H7 (cell line): ENCODE measurements at regions not wholly inside any gene's neighbourhood (a gene's known extent, or its start where the extent isn't known, plus 50 kb on each side); places are given as distances from the start of the nearest gene placed in this dataset.
A peak's percentile ranks its signal among the peaks of the same experiment; 100 is the strongest.

Source experiments
- DNase-seq: peaks from one replicate; pipeline ENCODE4 v3.0.0; 2012
- H3K27me3 ChIP-seq: 2 replicates; pipeline ENCODE4 v1.6.0; 2011; ENCODE audit warnings: mild to moderate bottlenecking, low read length; ENCODE audit not compliant: control insufficient read depth, insufficient read depth
- H3K36me3 ChIP-seq: replicated peaks from 2 replicates; pipeline ENCODE4 v1.5.1; 2011; ENCODE audit warnings: low read length; ENCODE audit not compliant: control insufficient read depth, insufficient read depth
- H3K4me3 ChIP-seq: 2 replicates; pipeline ENCODE4 v1.5.1; 2011; ENCODE audit warnings: low read depth, mild to moderate bottlenecking, control low read depth, low read length, moderate library complexity; ENCODE audit not compliant: insufficient read depth

DNA sequence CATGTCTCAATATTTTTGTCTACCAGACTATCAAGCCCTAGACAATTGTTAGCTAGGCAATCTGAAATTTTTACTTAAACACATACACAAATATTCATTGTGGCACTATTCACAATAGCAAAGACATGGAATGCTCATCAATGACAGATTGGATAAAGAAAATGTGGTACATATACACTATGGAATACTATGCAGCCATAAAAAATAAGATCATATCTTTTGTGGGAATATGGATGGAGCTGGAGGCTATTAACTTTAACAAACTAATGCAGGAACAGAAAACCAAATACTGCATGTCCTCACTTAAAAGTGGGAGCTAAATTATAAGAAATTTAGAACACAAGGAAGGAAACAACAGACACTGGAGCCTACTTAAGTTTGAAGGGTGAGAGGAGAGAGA, 288.6 kb upstream of the MIR17HG start:
- no peak overlapping the region for H3K4me3 ChIP-seq
- H3K36me3 ChIP-seq, result no peaks in the 10 kb centered on the region
- no peak for DNase-seq
- no peaks in the 10 kb centered on the region for H3K27me3 ChIP-seq

DNA sequence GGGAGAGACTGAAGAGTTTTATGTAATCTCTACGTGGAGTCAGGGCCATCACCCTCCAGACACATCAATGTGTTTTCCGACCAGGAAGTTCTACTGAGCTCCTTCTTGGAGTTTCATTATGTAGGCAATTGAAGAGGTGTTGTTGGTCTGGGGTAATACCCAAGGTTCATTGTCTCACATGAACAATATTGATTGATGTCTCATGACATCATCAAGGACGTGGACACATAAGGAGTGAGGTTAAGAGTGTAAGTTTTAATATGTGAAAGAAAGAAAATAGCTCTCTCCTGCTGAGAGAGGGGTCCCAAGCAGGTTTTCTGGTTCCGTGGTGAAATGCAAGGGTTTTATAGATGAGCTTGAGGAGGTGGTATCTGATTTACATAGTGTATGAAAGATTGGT, 280.7 kb upstream of the MIR17HG start:
- no peaks in the 10 kb centered on the region for H3K36me3 ChIP-seq
- DNase-seq, result no peak
- no peaks in the 10 kb centered on the region for H3K27me3 ChIP-seq
- H3K4me3 ChIP-seq, result no peak overlapping the region

DNA sequence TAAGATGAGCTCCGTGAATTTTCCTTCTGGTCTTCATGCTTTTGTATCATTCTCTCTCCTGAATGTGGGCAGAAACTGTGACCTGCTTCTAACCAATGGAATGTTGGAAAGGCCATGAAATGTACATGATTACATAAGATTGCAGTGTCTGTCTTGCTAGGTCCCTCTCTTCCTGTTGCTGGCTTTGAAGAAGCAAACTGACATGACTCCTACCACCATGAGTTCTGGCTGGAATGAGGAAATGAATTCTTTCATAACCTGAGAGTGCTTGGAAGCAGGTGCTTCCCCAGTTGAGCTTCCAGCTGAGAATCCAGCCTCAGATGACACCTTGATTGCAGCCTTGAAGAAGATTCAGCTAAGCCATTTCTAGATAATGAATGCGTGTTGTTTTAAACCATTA, 275.0 kb upstream of the MIR17HG start:
- Histone ChIP-seq H3K36me3 (no peaks in the 10 kb centered on the region), H3K27me3 (no peaks in the 10 kb centered on the region), H3K4me3 (no peak overlapping the region)
- no peak for DNase-seq

GRCh38 chr13:91074091-91074490, 273.4 kb upstream of the MIR17HG start:
- Histone ChIP-seq H3K36me3 (no peaks in the 10 kb centered on the region), H3K4me3 (no peak overlapping the region), H3K27me3 (no peaks in the 10 kb centered on the region)
- DNase-seq, result no peak

- Histone ChIP-seq H3K36me3 (no peaks in the 10 kb centered on the region), H3K4me3 (no peak overlapping the region), H3K27me3 (no peaks in the 10 kb centered on the region)
- no peak for DNase-seq
These were observed 270.7 kb upstream of the MIR17HG start for GRCh38 chr13:91076830-91077229.

DNA sequence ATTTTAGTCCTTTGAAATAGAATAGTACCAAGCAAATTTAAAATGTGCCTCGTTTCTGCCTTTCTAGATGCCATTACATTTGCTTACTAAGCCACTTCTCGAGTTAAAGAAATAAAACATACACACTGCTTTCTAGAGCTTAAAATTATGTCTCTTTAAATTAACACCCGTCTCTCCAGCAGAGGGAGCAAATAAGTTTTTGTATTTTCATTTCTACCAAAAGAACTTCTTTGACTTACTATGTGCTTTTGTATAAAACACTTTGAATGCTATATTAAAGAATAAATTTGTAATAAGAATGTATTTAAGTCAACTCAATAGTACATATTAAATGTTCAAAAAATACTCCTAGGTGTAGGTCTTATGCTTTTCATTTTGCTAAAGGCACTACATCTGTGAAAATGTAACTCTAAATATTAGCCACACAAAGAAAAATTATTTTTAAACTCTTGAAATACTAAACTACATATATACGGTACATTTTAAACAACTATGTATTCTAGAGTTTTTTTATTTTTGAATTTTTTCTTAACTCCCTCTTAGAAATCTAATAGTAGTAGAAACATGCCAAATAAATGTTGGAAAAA, 269.3 kb upstream of the MIR17HG start:
- no peaks in the 10 kb centered on the region for H3K27me3 ChIP-seq
- DNase-seq, result peak; percentile 8
- H3K36me3 ChIP-seq, result no peaks in the 10 kb centered on the region
- H3K4me3 ChIP-seq, result no peak overlapping the region

- no peaks in the 10 kb centered on the region for H3K27me3 ChIP-seq
- DNase-seq, result no peak
- no peaks in the 10 kb centered on the region for H3K36me3 ChIP-seq
- H3K4me3 ChIP-seq, result no peak overlapping the region
These were observed 268.3 kb upstream of the MIR17HG start for GRCh38 chr13:91079176-91079575.

GRCh38 chr13:91085127-91085526, 262.4 kb upstream of the MIR17HG start:
- no peak for DNase-seq
- Histone ChIP-seq H3K36me3 (no peaks in the 10 kb centered on the region), H3K4me3 (no peak overlapping the region), H3K27me3 (no peaks in the 10 kb centered on the region)

DNA sequence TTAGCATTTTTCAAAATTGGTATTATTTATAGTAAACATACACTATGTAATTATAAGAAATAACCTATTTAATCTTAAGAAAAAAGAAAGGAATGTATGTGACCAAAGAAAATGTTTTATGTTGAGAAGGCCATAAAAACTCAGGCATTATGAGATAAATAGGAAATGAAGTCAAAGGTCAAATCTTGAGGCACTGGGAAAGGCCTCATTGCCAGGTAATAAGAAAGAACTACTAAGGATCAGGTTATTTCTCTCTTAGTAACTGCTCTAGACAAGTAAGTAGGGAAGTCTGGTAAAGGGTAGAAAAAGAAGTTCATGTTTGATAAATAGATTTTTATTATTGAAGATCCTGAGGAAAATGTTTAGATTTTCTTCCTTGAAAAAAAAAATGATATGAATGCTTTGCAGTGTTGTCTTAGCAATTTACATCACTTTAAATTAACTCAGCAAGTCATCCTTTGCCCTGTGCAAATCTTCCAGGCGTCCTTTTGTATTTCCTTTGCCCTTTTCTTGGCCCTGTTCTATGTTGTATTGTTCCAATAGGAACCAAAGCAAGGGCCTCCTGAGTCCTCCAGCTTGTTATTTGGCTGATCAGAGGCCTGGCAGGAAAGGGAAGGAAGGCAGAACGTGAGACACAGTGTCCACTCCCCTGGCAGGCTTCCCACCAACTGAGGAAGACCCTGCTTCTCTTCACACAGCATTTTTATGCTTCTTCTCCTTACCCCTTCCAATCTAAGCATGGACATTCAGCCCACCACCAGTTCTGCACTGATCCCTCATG, 260.4 kb upstream of the MIR17HG start:
- DNase-seq, result no peak
- H3K27me3 ChIP-seq, result no peaks in the 10 kb centered on the region
- no peak overlapping the region for H3K4me3 ChIP-seq
- no peaks in the 10 kb centered on the region for H3K36me3 ChIP-seq

GRCh38 chr13:91097269-91097668, 250.2 kb upstream of the MIR17HG start:
- DNase-seq, result no peak
- Histone ChIP-seq H3K27me3 (no peaks in the 10 kb centered on the region), H3K36me3 (no peaks in the 10 kb centered on the region), H3K4me3 (no peak overlapping the region)

- H3K27me3 ChIP-seq, result no peaks in the 10 kb centered on the region
- no peak overlapping the region for H3K4me3 ChIP-seq
- no peak for DNase-seq
- no peaks in the 10 kb centered on the region for H3K36me3 ChIP-seq
These were observed 247.6 kb upstream of the MIR17HG start for GRCh38 chr13:91099877-91100276.

GRCh38 chr13:91100944-91101343, 246.5 kb upstream of the MIR17HG start:
- Histone ChIP-seq H3K36me3 (no peaks in the 10 kb centered on the region), H3K27me3 (no peaks in the 10 kb centered on the region), H3K4me3 (no peak overlapping the region)
- no peak for DNase-seq

- DNase-seq, result no peak
- Histone ChIP-seq H3K4me3 (no peak overlapping the region), H3K27me3 (no peaks in the 10 kb centered on the region), H3K36me3 (no peaks in the 10 kb centered on the region)
These were observed 246.1 kb upstream of the MIR17HG start for GRCh38 chr13:91101381-91101780.

DNA sequence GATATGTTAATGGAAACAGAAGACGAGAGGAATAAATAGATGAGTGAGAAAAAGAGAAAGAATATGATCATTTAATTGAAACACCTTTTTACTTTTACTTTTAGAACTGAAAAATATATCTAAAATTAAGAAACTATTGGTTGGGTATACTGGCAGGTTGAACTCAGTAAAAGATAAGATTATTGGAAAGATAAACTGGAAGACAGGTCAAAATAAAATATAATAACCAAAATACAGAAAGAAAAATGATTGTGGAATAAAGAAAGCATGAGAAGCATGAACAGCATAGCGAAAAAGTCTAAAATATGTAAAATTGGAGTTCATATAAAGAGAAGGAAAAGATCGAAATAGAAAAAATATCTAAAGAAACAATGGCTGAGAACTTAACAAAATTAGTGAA, 242.2 kb upstream of the MIR17HG start:
- H3K27me3 ChIP-seq, result no peaks in the 10 kb centered on the region
- no peak overlapping the region for H3K4me3 ChIP-seq
- H3K36me3 ChIP-seq, result no peaks in the 10 kb centered on the region
- no peak for DNase-seq

DNA sequence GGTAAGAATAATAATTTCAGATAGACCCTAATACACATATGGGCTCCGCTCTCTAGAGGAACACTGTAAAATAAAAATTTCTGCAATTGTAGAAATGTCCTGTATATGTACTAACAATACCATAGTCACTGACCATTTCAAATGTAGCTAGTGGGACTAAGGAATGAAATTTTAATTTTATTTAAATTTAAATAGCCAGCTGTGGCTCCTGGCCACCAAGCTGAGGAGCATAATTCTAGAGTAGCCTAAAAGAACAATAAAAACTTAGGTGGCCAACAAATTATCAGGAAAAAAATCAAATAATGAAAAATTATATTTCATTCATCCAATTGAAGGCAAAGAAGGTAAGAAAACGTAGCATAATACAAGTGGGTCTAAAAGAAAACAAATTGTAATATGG, 240.9 kb upstream of the MIR17HG start:
- no peaks in the 10 kb centered on the region for H3K36me3 ChIP-seq
- no peak for DNase-seq
- H3K4me3 ChIP-seq, result no peak overlapping the region
- no peaks in the 10 kb centered on the region for H3K27me3 ChIP-seq
